ENCODE measurements at regions not wholly inside any gene's neighbourhood (a gene's known extent, or its start where the extent isn't known, plus 50 kb on each side); places are given as distances from the start of the nearest gene placed in this dataset.

GRCh38 chr7:136275794-136276193 lies 298.6 kb upstream of the MTPN start:
- TF ChIP-seq, protein P1, sequence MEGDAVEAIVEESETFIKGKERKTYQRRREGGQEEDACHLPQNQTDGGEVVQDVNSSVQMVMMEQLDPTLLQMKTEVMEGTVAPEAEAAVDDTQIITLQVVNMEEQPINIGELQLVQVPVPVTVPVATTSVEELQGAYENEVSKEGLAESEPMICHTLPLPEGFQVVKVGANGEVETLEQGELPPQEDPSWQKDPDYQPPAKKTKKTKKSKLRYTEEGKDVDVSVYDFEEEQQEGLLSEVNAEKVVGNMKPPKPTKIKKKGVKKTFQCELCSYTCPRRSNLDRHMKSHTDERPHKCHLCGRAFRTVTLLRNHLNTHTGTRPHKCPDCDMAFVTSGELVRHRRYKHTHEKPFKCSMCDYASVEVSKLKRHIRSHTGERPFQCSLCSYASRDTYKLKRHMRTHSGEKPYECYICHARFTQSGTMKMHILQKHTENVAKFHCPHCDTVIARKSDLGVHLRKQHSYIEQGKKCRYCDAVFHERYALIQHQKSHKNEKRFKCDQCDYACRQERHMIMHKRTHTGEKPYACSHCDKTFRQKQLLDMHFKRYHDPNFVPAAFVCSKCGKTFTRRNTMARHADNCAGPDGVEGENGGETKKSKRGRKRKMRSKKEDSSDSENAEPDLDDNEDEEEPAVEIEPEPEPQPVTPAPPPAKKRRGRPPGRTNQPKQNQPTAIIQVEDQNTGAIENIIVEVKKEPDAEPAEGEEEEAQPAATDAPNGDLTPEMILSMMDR (conservative IDR thresholded peaks at IDR 0.05; ENCODE audit: low read depth, low read length): no peak
- no peak for TF ChIP-seq EZH2 (IDR thresholded peaks at IDR 0.05; ENCODE audit: low read length, unreplicated experiment)
